Breast epithelium (tissue), 4 donors: ENCODE measurements at regions not wholly inside any gene's neighbourhood (a gene's known extent, or its start where the extent isn't known, plus 50 kb on each side); places are given as distances from the start of the nearest gene placed in this dataset.

ENCODE experiments used
- DNase-seq, 2 donors: peaks; one replicate each; pipeline ENCODE4 v3.0.0-alpha.2; 2019; ENCODE audit warnings: low spot score in 2 of 2
- H3K27ac ChIP-seq, 2 donors: fragments of 200-600 bp; sonication (generic) in 1 of 2; one replicate each; pipeline ENCODE4 v1.5.1; 2016 to 2019; ENCODE audit warnings: mild to moderate bottlenecking in 1 of 2
- H3K27me3 ChIP-seq, 2 donors: fragments of 200-600 bp; sonication (generic) in 1 of 2; one replicate each; pipeline versions ENCODE4 v1.5.1 to v1.6.0; 2017 to 2019; ENCODE audit warnings: control low read depth in 1 of 2, mild to moderate bottlenecking in 1 of 2
- H3K36me3 ChIP-seq: fragments of 200-600 bp; one replicate; pipeline ENCODE4 v1.5.1; 2019
- H3K4me1 ChIP-seq, 2 donors: fragments of 200-600 bp; sonication (generic); one replicate each; pipeline ENCODE4 v1.5.1; 2016 to 2019; ENCODE audit warnings: control low read depth in 1 of 2
- H3K4me3 ChIP-seq, 3 donors: fragments of 200-600 bp; sonication (generic); 1 replicate in 2 of 3; 2 replicates in 1 of 3; pipeline ENCODE4 v1.5.1; 2016 to 2019; ENCODE audit warnings: mild to moderate bottlenecking in 3 of 3, moderate library complexity in 2 of 3
- H3K9me3 ChIP-seq, 2 donors: fragments of 200-600 bp; sonication (generic) in 1 of 2; one replicate each; pipeline ENCODE4 v1.5.1; 2016 to 2019; ENCODE audit warnings: control low read depth in 1 of 2
- POLR2A ChIP-seq: fragments of 450-650 bp; IDR thresholded peaks from one replicate; pipeline ENCODE4 v1.6.1; 2016; ENCODE audit warnings: antibody characterized with exemption, mild to moderate bottlenecking, moderate library complexity
- POLR2AphosphoS5 ChIP-seq, 3 donors: sonication (generic); formaldehyde crosslinking; IDR thresholded peaks; one replicate each; pipeline ENCODE4 v1.6.1; 2017; ENCODE audit warnings: antibody characterized with exemption in 3 of 3
- intact Hi-C: fragments of 100-400 bp; cut with DNase I; formaldehyde crosslinking; loops from one replicate; pipeline ENCODE4 v1.15.1; 2023; ENCODE audit warnings: low total_unique reads
- TF ChIP-seq, protein P1 (sequence below), 3 donors: fragments of 450-650 bp; IDR thresholded peaks; one replicate each; pipeline ENCODE4 v1.5.1; 2016 to 2017; ENCODE audit warnings: antibody characterized with exemption in 3 of 3, mild to moderate bottlenecking in 3 of 3, moderate library complexity in 3 of 3

- Histone ChIP-seq H3K36me3 (no peaks in the 10 kb centered on the region), H3K4me1 (no peaks in the 10 kb centered on the region), H3K9me3 (peaks cover 8 to 25% of the 10 kb centered on the region in 2 donors), H3K27ac (no peak overlapping the region), H3K27me3 (no peaks in the 10 kb centered on the region), H3K4me3 (no peak overlapping the region)
- intact Hi-C loops, result loop anchor here (10.0 kb wide), 1 partner anchor 248 kb away; no protein-coding TSS in a partner anchor
- no peak for DNase-seq
- no peak for TF ChIP-seq POLR2A
- no peak for TF ChIP-seq POLR2AphosphoS5 (IDR thresholded peaks at IDR 0.05)
- TF ChIP-seq, protein P1, sequence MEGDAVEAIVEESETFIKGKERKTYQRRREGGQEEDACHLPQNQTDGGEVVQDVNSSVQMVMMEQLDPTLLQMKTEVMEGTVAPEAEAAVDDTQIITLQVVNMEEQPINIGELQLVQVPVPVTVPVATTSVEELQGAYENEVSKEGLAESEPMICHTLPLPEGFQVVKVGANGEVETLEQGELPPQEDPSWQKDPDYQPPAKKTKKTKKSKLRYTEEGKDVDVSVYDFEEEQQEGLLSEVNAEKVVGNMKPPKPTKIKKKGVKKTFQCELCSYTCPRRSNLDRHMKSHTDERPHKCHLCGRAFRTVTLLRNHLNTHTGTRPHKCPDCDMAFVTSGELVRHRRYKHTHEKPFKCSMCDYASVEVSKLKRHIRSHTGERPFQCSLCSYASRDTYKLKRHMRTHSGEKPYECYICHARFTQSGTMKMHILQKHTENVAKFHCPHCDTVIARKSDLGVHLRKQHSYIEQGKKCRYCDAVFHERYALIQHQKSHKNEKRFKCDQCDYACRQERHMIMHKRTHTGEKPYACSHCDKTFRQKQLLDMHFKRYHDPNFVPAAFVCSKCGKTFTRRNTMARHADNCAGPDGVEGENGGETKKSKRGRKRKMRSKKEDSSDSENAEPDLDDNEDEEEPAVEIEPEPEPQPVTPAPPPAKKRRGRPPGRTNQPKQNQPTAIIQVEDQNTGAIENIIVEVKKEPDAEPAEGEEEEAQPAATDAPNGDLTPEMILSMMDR (IDR thresholded peaks at IDR 0.05), result no peak
Measured at GRCh38 chr11:70486731-70487130, 88.4 kb downstream of the CTTN start.

DNA sequence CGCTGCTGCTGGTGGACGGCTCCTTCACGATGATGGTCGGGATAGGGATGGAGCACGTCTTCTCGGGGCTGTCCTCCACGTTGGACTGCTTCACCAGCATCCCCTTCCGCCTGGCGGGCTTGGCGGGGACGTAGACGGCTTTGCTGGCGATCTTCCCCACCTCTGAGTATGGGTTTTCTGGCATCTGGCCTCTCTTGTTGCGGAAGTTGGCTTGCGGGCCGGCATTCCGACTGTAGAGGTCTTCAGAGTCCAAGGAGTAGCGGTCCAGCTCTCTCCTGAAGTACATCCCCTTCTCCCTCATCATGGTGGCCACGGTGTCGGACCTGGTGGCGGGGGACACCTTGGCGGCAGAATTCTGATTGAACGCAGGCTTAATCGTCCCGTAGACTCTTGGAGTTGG is 88.8 kb downstream of the CTTN start:
- intact Hi-C loops, result loop anchor here (10.0 kb wide), 1 partner anchor 248 kb away; no protein-coding TSS in a partner anchor
- TF ChIP-seq, protein P1 (IDR thresholded peaks at IDR 0.05), result no peak
- Histone ChIP-seq H3K27me3 (no peaks in the 10 kb centered on the region), H3K4me1 (no peaks in the 10 kb centered on the region), H3K9me3 (peaks cover 8 to 25% of the 10 kb centered on the region in 2 donors), H3K4me3 (no peak overlapping the region), H3K27ac (no peak overlapping the region), H3K36me3 (no peaks in the 10 kb centered on the region)
- no peak for DNase-seq

DNA sequence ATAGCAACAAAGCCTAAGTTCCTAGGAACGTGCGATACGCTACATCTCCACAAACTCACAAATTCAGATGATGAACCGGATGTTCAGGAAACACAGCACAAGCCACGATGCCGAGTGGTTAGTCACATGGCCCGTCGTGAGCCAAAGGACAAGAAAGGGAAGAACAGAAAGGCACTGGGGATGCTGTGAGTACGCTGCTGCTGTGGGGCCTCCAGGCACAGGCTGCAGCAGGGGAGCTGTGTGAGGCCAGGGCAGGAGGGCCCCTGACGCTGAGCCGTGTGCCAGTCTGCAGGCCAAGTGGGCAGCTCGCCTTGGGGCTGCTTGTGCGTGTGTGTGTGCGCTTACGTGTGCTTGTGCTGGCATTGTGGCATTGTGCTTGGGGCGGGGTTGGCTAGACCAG is 89.4 kb downstream of the CTTN start:
- no peaks in the 10 kb centered on the region for H3K36me3 ChIP-seq
- no peak for DNase-seq
- no peaks in the 10 kb centered on the region for H3K27me3 ChIP-seq
- H3K9me3 ChIP-seq, result peaks cover 8 to 25% of the 10 kb centered on the region in 2 donors
- TF ChIP-seq, protein P1 (IDR thresholded peaks at IDR 0.05), result no peak
- TF ChIP-seq POLR2AphosphoS5 (IDR thresholded peaks at IDR 0.05) (no peak), POLR2A (no peak)
- no peak overlapping the region for H3K27ac ChIP-seq
- no peaks in the 10 kb centered on the region for H3K4me1 ChIP-seq
- intact Hi-C loops, result loop anchor here (10.0 kb wide), 1 partner anchor 247 kb away; no protein-coding TSS in a partner anchor
- no peak overlapping the region for H3K4me3 ChIP-seq

DNA sequence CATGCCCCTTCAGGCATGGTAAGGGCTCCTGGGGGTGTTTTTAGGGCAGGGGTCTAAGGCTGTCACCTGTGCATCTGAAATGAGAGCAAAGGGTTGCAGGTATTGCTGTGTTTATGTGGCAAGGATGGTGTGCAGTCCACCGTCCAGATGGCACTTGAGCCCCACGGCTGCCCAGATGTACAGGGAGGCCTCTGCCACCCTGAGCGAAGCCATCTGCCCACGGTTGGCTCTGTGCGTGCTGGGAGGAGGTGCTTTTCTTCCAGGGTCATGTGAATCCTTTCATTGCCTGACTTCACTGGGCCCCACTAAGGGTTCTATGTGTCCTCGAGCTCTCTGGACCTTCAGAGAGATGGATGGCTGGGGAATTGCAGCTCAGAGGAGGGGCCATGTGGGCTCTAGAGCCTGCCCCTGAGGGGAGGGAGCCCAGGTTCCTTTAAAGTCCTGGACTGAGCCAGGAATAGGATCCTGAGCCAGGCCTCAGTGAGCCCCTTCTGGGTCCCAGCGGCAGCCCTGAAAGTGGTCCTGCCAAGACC is 89.9 kb downstream of the CTTN start:
- TF ChIP-seq, protein P1 (IDR thresholded peaks at IDR 0.05), result no peak
- Histone ChIP-seq H3K4me1 (no peaks in the 10 kb centered on the region), H3K9me3 (peaks cover 8 to 25% of the 10 kb centered on the region in 2 donors), H3K4me3 (no peak overlapping the region), H3K36me3 (no peaks in the 10 kb centered on the region), H3K27ac (no peak overlapping the region), H3K27me3 (no peaks in the 10 kb centered on the region)
- intact Hi-C loops, result loop anchor here (10.0 kb wide), 1 partner anchor 247 kb away; no protein-coding TSS in a partner anchor
- no peak for DNase-seq

- intact Hi-C loops, result loop anchor here (10.0 kb wide), 1 partner anchor 246 kb away; no protein-coding TSS in a partner anchor
- Histone ChIP-seq H3K4me3 (no peak overlapping the region), H3K9me3 (peaks cover 8 to 25% of the 10 kb centered on the region in 2 donors), H3K36me3 (no peaks in the 10 kb centered on the region), H3K27me3 (no peaks in the 10 kb centered on the region), H3K27ac (no peak overlapping the region), H3K4me1 (no peaks in the 10 kb centered on the region)
- TF ChIP-seq POLR2AphosphoS5 (IDR thresholded peaks at IDR 0.05), result no peak
- TF ChIP-seq, protein P1 (IDR thresholded peaks at IDR 0.05), result no peak
- no peak for TF ChIP-seq POLR2A
- no peak for DNase-seq
Measured at GRCh38 chr11:70489276-70489675, 90.9 kb downstream of the CTTN start.
